Testis (tissue), 2 donors: ENCODE measurements at regions not wholly inside any gene's neighbourhood (a gene's known extent, or its start where the extent isn't known, plus 50 kb on each side); places are given as distances from the start of the nearest gene placed in this dataset.

Experiments
- DNase-seq: peaks from one replicate; pipeline ENCODE4 v3.0.0-alpha.2; 2019
- H3K27ac ChIP-seq, 2 donors: fragments of 200-600 bp; sonication (generic); one replicate each; pipeline ENCODE4 v1.5.1; 2019
- H3K27me3 ChIP-seq: fragments of 200-600 bp; sonication (generic); one replicate; pipeline ENCODE4 v1.5.1; 2019
- H3K36me3 ChIP-seq: fragments of 200-600 bp; sonication (generic); one replicate; pipeline ENCODE4 v1.5.1; 2017; ENCODE audit warnings: low read depth; ENCODE audit errors: missing control alignments
- H3K4me1 ChIP-seq: fragments of 200-600 bp; sonication (generic); one replicate; pipeline ENCODE4 v1.5.1; 2019
- H3K4me3 ChIP-seq, 2 donors: fragments of 200-600 bp; sonication (generic); one replicate each; pipeline ENCODE4 v1.5.1; 2017 to 2019
- H3K9me3 ChIP-seq: fragments of 200-600 bp; sonication (generic); one replicate; pipeline ENCODE4 v1.5.1; 2017
- CTCF ChIP-seq, 3 experiments: fragments of 450-650 bp in 2 of 3; fragments of 200-600 bp in 1 of 3; sonication (generic) in 1 of 3; IDR thresholded peaks; one replicate each; pipeline ENCODE4 v1.5.1; 2016 to 2019; ENCODE audit warnings: antibody characterized with exemption in 3 of 3, mild to moderate bottlenecking in 2 of 3, moderate library complexity in 1 of 3
- POLR2A ChIP-seq: fragments of 450-650 bp; IDR thresholded peaks from one replicate; pipeline ENCODE4 v1.6.1; 2017; ENCODE audit warnings: antibody characterized with exemption, mild to moderate bottlenecking, moderate library complexity
- WGBS, 2 donors: methylation state at CpG; one replicate each; pipeline ENCODE4 v1.1.5; 2018; 5-methylcytosine and 5-hydroxymethylcytosine counted together
- intact Hi-C: fragments of 100-400 bp; cut with DNase I; formaldehyde crosslinking; loops from one replicate; pipeline ENCODE4 v1.15.1; 2023; ENCODE audit warnings: low total_unique reads

GRCh38 chr2:183597841-183598240 lies 473.6 kb downstream of the NUP35 start:
- intact Hi-C loops, result no loop called here
- Histone ChIP-seq H3K9me3 (no peaks in the 10 kb centered on the region), H3K27ac (no peak overlapping the region), H3K36me3 (no peaks in the 10 kb centered on the region), H3K27me3 (no peaks in the 10 kb centered on the region), H3K4me3 (no peak overlapping the region), H3K4me1 (no peaks in the 10 kb centered on the region)
- TF ChIP-seq POLR2A (no peak), CTCF (IDR thresholded peaks at IDR 0.05) (no peak)
- 86 to 92% methylated on average over 1 of the region's 1 CpG for WGBS, 2 donors
- no peak for DNase-seq

- H3K27ac ChIP-seq, result no peak overlapping the region
- H3K4me1 ChIP-seq, result no peaks in the 10 kb centered on the region
- TF ChIP-seq CTCF (IDR thresholded peaks at IDR 0.05) (no peak), POLR2A (no peak)
- H3K27me3 ChIP-seq, result no peaks in the 10 kb centered on the region
- intact Hi-C loops, result no loop called here
- no peak overlapping the region for H3K4me3 ChIP-seq
- WGBS, 2 donors, result 64 to 65% methylated on average over 5 of the region's 5 CpGs
- H3K9me3 ChIP-seq, result no peaks in the 10 kb centered on the region
- no peak for DNase-seq
- H3K36me3 ChIP-seq, result no peaks in the 10 kb centered on the region
Observed at GRCh38 chr2:183604065-183604464, 479.8 kb downstream of the NUP35 start.

GRCh38 chr2:183605440-183605839 lies 481.2 kb downstream of the NUP35 start:
- H3K4me1 ChIP-seq, result no peaks in the 10 kb centered on the region
- intact Hi-C loops, result no loop called here
- no peaks in the 10 kb centered on the region for H3K9me3 ChIP-seq
- no peaks in the 10 kb centered on the region for H3K27me3 ChIP-seq
- TF ChIP-seq CTCF (IDR thresholded peaks at IDR 0.05) (no peak), POLR2A (no peak)
- DNase-seq, result no peak
- WGBS, 2 donors, result 87 to 89% methylated on average over 3 of the region's 3 CpGs
- H3K27ac ChIP-seq, result no peak overlapping the region
- no peaks in the 10 kb centered on the region for H3K36me3 ChIP-seq
- no peak overlapping the region for H3K4me3 ChIP-seq

GRCh38 chr2:183606022-183606717 lies 481.9 kb downstream of the NUP35 start:
- peaks cover 5% of the 10 kb centered on the region for H3K4me1 ChIP-seq
- WGBS, 2 donors, result 78 to 79% methylated on average over 2 of the region's 2 CpGs
- no peaks in the 10 kb centered on the region for H3K36me3 ChIP-seq
- no peaks in the 10 kb centered on the region for H3K27me3 ChIP-seq
- no peak overlapping the region for H3K27ac ChIP-seq
- H3K9me3 ChIP-seq, result no peaks in the 10 kb centered on the region
- intact Hi-C loops, result no loop called here
- H3K4me3 ChIP-seq, result no peak overlapping the region
- no peak for TF ChIP-seq CTCF (IDR thresholded peaks at IDR 0.05)
- no peak for TF ChIP-seq POLR2A
- no peak for DNase-seq

GRCh38 chr2:183606718-183607085 lies 482.5 kb downstream of the NUP35 start:
- H3K4me3 ChIP-seq, result no peak overlapping the region
- H3K4me1 ChIP-seq, result peaks cover 7% of the 10 kb centered on the region
- no peak for TF ChIP-seq POLR2A
- no peak for TF ChIP-seq CTCF (IDR thresholded peaks at IDR 0.05)
- intact Hi-C loops, result no loop called here
- no peak for DNase-seq
- H3K27me3 ChIP-seq, result no peaks in the 10 kb centered on the region
- 91% methylated on average over 3 of the region's 3 CpGs for WGBS, 2 donors
- no peaks in the 10 kb centered on the region for H3K9me3 ChIP-seq
- no peaks in the 10 kb centered on the region for H3K36me3 ChIP-seq
- H3K27ac ChIP-seq, result no peak overlapping the region
